Hematopoietic multipotent progenitor cell treated with erythropoietin and hydrocortisone succinate and interleukin-3 and kit ligand, for 8 days (in vitro differentiated cells): ENCODE measurements at regions not wholly inside any gene's neighbourhood (a gene's known extent, or its start where the extent isn't known, plus 50 kb on each side); places are given as distances from the start of the nearest gene placed in this dataset.

Experiments
- DNase-seq: peaks from one replicate; pipeline ENCODE4 v3.0.0-alpha.2; 2015

- DNase-seq, result no peak
Observed at GRCh38 chr5:121221483-121221882, 630.2 kb upstream of the FTMT start.

- no peak for DNase-seq
Observed at GRCh38 chr5:121226765-121227164, 624.9 kb upstream of the FTMT start.

- no peak for DNase-seq
Observed at GRCh38 chr5:121239951-121240350, 611.7 kb upstream of the FTMT start.

GRCh38 chr5:121246971-121247370 lies 604.7 kb upstream of the FTMT start:
- DNase-seq, result no peak

- no peak for DNase-seq
Observed at GRCh38 chr5:121251954-121252353, 599.7 kb upstream of the FTMT start.

- DNase-seq, result no peak
Observed at GRCh38 chr5:121257621-121258020, 594.1 kb upstream of the FTMT start.

- no peak for DNase-seq
Observed at GRCh38 chr5:121263456-121263855, 588.2 kb upstream of the FTMT start.

- no peak for DNase-seq
Observed at GRCh38 chr5:121264605-121265004, 587.1 kb upstream of the FTMT start.

GRCh38 chr5:121271546-121271945 lies 580.1 kb upstream of the FTMT start:
- DNase-seq, result no peak

GRCh38 chr5:121273833-121274433 lies 577.7 kb upstream of the FTMT start:
- no peak for DNase-seq

- no peak for DNase-seq
Observed at GRCh38 chr5:121279801-121280200, 571.9 kb upstream of the FTMT start.

GRCh38 chr5:121285801-121286521 lies 565.7 kb upstream of the FTMT start:
- no peak for DNase-seq

GRCh38 chr5:121288781-121289180 lies 562.9 kb upstream of the FTMT start:
- DNase-seq, result no peak

- DNase-seq, result peak; percentile 16
Observed at GRCh38 chr5:121292664-121293063, 559.0 kb upstream of the FTMT start.

- DNase-seq, result no peak
Observed at GRCh38 chr5:121296356-121296755, 555.3 kb upstream of the FTMT start.

- DNase-seq, result no peak
Observed at GRCh38 chr5:121299153-121299552, 552.5 kb upstream of the FTMT start.

- no peak for DNase-seq
Observed at GRCh38 chr5:121304838-121305237, 546.8 kb upstream of the FTMT start.

- DNase-seq, result peak; percentile 29
Observed at GRCh38 chr5:121313886-121314285, 537.8 kb upstream of the FTMT start.

GRCh38 chr5:121315786-121316185 lies 535.9 kb upstream of the FTMT start:
- no peak for DNase-seq

- no peak for DNase-seq
Observed at GRCh38 chr5:121319292-121319691, 532.4 kb upstream of the FTMT start.

- no peak for DNase-seq
Observed at GRCh38 chr5:121325930-121326329, 525.8 kb upstream of the FTMT start.

- DNase-seq, result no peak
Observed at GRCh38 chr5:121350181-121350930, 501.3 kb upstream of the FTMT start.

- DNase-seq, result no peak
Observed at GRCh38 chr5:121366515-121366914, 485.2 kb upstream of the FTMT start.

GRCh38 chr5:121373371-121373770 lies 478.3 kb upstream of the FTMT start:
- DNase-seq, result no peak
